Loucy (cell line): ENCODE measurements at regions not wholly inside any gene's neighbourhood (a gene's known extent, or its start where the extent isn't known, plus 50 kb on each side); places are given as distances from the start of the nearest gene placed in this dataset.

Source experiments
- CTCF ChIP-seq: fragments of 200-600 bp; sonication (generic); conservative IDR thresholded peaks from 2 replicates; pipeline ENCODE4 v1.5.1; 2014; ENCODE audit warnings: mild to moderate bottlenecking, antibody characterized with exemption, low read length
- EZH2phosphoT487 ChIP-seq: fragments of 200-600 bp; IDR thresholded peaks from 2 replicates; pipeline ENCODE4 v1.6.1; 2018; ENCODE audit warnings: antibody characterized with exemption, mild to moderate bottlenecking, moderate library complexity, borderline replicate concordance

- TF ChIP-seq CTCF (no peak), EZH2phosphoT487 (no peak)
Measured at GRCh38 chr13:48892053-48892687, 83.5 kb upstream of the FNDC3A start.
